ENCODE measurements at regions not wholly inside any gene's neighbourhood (a gene's known extent, or its start where the extent isn't known, plus 50 kb on each side); places are given as distances from the start of the nearest gene placed in this dataset.

DNA sequence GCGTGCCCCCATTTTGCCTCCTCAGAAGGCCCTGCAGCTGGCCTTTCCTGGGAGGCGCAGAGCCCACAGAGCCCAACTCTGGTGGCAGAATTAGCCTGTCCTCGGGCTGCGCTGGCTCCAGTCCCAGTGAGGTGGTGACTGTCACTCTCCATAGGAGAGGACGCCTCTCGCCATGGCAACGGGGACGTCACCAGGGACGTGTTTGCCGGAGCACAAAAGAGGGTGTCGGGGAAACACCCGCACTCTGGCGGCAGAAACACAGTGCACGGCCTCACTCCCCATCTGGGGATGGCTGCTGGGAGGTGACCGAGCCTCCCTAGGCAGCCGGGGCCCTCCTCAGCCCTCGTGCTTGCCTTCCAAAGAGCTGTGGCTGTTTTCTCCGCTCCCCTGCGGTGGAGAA, 50.2 kb upstream of the NCOR2 start:
- H3K27me3 ChIP-seq (ENCODE audit: insufficient read depth, low read depth) = no peaks in the 10 kb centered on the region
- no peaks in the 10 kb centered on the region for H3K79me2 ChIP-seq (ENCODE audit: low read depth)
- H3K36me3 ChIP-seq (ENCODE audit: low read depth) = no peaks in the 10 kb centered on the region
- H3K27ac ChIP-seq = no peak overlapping the region
- H3K9me3 ChIP-seq (ENCODE audit: insufficient read depth, low read depth) = no peaks in the 10 kb centered on the region; the same call in 1 of the 2 replicates
- ChIA-PET CTCF (no interaction called here), POLR2A (ENCODE audit: unreplicated experiment) (no interaction called here)
- peaks cover 23% of the 10 kb centered on the region for H3K4me1 ChIP-seq (replicated peaks; ENCODE audit: insufficient read depth)
- TF ChIP-seq, protein P1, sequence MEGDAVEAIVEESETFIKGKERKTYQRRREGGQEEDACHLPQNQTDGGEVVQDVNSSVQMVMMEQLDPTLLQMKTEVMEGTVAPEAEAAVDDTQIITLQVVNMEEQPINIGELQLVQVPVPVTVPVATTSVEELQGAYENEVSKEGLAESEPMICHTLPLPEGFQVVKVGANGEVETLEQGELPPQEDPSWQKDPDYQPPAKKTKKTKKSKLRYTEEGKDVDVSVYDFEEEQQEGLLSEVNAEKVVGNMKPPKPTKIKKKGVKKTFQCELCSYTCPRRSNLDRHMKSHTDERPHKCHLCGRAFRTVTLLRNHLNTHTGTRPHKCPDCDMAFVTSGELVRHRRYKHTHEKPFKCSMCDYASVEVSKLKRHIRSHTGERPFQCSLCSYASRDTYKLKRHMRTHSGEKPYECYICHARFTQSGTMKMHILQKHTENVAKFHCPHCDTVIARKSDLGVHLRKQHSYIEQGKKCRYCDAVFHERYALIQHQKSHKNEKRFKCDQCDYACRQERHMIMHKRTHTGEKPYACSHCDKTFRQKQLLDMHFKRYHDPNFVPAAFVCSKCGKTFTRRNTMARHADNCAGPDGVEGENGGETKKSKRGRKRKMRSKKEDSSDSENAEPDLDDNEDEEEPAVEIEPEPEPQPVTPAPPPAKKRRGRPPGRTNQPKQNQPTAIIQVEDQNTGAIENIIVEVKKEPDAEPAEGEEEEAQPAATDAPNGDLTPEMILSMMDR (conservative IDR thresholded peaks at IDR 0.05) = no peak
- no peak for TF ChIP-seq EZH2 (IDR thresholded peaks at IDR 0.05; ENCODE audit: low read depth)
- intact Hi-C loops (cut with micrococcal nuclease; ENCODE audit: unreplicated experiment) = no loop called here
- no peak for DNase-seq
- H3K9me2 ChIP-seq (ENCODE audit: insufficient read depth) = no peaks in the 10 kb centered on the region
- BruUV-seq (replicated peaks) = no TSS peak
- no peak overlapping the region; the same call in 1 of the 2 replicates for H3K4me2 ChIP-seq
- no peak overlapping the region for H2AFZ ChIP-seq
- peaks cover 12% of the 10 kb centered on the region; the same call in 1 of the 2 replicates for H3F3A ChIP-seq (ENCODE audit: insufficient read depth, low read depth)
- H3K4me3 ChIP-seq = no peak overlapping the region
- H4K20me1 ChIP-seq (ENCODE audit: insufficient read depth) = no peaks in the 10 kb centered on the region
